NCI-H1694 (cell line): ENCODE measurements at regions not wholly inside any gene's neighbourhood (a gene's known extent, or its start where the extent isn't known, plus 50 kb on each side); places are given as distances from the start of the nearest gene placed in this dataset.

Experiments used
- DNase-seq: peaks from one replicate; lab custom pipeline; 2025; lab: John Stamatoyannopoulos, UW

DNA sequence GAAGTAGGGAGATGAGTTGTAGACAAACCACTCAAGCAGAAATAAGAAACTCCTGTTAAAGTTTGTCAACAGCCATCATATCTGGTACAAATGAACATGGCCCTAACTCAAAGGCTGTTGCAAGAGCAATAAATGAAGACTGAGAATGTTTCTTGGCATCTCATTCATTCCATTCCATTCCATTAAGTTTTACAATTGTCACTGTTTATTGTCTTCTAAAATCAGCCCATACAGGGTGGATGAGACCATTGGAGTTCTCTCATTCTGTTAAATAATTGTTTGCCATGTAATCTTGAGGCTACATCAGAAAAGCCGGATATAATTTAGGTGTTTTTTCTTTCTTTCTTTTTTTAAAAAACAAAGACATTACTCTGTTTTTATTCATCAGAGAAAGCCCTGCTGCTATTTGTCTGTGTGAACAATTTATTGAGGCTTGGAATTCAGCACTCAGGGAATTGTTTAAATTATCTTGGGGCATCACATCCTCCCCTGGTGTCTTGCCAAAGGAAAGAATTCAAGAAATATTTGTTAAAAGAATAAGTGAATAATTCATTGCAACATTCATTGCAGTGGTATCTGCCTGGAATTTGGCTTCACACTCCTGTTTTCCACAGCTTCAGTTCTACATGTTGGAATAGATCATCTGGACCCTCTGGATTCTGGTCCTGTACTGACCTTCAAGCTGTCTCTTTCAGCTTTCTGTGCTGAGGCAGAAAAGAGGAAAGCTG lies 604.5 kb downstream of the PLPP3 start:
- no peak for DNase-seq

DNA sequence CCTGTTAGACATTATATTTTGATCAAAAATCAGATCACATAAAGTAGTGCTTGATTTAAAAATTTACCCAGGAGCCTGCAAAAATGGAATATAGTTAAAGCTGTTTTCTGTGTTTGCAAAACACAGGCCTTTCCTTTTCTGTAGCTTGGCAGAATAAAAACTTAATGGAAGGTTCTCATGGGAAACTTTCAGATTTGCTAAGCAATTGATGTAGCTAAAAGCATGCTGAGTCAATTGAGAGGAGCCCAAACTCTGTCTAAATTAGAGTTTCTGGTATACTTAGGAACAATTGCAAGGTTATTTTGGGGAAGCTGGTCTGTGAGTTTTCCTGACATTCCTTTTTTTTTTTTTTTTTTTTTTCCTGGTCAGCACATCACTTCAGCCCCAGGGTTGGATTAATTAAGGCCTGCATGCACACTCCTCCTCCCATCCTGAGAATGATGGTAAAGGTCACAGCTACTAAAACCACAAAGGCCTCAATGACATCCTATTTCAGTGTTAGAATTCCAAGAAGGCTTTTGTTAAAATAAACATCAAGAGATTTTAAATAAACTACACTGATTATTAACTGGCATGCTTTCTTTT lies 608.7 kb downstream of the PLPP3 start:
- no peak for DNase-seq

DNA sequence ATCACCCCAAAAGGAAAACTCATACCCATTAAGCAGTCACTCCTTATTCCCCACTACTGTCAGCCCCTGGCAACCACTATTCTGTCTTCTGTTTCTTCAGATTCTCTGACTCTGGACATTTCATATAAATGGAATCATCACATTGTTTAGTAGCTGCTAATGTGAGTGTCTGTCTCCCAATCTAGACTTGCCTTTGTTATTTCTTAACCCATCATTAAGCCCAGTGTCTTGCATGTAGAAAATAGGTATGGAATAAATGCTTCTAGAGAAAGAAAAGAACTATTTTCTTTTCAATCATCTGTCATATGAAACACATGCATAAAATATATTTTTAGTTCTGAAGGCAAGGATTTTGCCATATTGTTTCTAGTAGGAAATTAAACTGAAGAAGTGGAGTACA lies 610.0 kb downstream of the PLPP3 start:
- no peak for DNase-seq

DNA sequence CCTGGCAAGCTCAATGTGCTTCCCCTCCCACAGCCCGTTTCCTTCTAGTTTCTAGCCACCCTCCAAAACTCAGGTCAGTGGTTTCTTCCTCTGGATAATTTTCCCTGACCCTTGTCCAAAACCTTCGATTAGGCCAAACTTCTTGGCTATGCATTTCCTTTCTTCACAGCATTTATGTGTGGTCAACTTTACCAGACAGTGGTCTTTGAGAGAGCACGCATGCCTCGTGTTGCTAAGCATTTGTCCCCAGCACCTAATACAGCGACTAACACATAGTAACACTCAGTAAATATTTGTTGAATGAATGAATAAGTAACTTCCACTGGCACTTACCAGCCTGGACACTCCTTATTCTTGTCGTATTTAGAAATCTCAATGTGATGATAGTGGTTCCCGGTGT lies 610.7 kb downstream of the PLPP3 start:
- no peak for DNase-seq

DNA sequence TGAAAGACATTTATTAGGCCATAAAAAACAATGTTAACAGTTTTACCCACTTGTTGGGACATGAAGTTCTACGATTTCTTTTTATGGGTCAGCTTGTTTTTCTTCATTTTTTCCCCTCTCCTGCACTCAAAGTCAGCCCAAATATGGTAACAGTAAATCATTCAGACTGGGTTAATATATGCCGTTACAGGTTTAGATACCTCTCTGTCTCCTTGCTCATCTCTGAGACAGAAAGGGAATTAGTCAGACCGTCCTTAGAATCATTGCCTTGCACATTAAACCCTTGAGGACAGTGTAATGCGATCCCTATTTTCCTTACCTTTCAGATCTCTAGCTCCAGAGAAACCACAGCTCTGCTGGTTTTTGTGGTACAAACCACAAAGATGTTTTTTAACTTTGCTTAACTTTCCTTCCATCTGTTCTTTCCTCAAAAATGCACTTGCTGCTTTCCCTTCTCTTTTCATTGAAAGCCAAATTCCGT lies 613.3 kb downstream of the PLPP3 start:
- no peak for DNase-seq

DNA sequence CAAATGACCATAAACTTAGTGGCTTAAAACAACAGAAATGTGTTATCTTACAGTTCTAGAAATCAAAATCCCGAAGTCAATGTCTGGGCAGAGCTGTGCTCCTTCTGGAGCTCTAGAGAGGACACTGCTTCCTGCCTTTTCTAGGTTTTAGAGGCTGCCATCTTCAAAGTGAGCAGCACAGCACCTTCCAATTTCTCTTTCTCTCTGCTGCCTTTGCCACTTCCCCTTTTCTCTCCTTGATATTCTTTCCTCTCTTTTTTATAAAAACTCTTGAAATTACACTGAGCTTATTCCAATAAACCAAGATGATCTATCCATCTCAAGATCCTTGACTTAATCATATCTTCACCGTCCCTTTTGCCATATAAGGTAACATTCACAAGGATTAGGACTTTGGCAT lies 616.9 kb downstream of the PLPP3 start:
- DNase-seq, result no peak

DNA sequence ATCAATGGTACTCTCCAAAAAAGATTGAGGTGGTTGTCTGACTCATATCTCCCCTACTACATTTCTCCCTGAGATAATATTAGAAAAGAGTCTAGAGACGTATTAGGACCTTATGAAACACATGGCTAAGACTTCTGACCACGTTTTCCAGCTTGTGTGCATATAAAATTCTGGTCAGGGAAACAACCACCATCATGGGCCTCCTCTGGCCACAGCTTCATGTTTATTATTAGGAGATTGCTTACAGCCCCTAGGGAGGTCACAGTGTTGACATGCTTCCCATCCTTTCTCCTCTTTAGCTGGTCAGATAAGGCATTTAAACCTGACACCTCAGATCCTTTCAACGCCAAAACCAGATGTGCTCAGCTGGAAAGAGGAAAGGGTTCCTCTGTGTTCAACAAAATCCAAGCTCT lies 620.2 kb downstream of the PLPP3 start:
- DNase-seq, result no peak

DNA sequence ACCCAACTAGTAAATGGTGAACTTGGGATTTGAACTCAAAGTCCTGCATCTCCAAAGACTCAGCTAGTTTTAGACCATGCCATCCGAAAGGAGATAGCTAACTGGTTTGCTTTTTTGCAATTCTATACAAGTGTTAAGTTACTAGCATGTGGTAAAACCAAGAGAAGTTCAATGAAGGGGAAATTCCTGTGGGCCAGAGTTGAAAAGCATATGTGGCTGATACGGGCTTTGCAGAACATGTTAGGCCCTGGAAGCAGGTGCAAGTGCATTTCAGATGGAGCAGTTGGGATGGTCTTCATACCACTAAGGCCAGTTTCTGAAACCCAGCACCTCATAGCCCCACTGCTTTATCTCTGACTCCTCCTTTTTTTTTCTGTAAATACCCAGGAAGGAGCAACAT lies 620.9 kb downstream of the PLPP3 start:
- DNase-seq, result no peak

DNA sequence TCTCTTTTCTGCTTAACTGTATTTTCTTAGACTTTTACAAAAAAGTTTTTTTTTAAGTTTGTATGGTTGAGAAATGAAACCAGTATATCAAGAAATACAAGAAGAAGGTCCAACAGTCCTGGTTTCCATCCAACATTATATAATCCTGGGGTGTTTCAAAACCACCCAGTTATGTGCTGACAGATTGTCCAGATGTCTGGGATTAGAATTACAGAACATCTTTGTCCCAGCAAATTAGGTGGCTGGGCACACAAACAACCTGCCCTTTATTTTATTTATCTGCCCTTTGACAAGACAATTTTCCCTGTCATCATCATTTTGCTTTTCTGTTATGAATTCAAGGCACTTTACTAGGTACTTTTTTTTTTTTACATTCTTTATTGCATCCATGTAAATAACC lies 622.1 kb downstream of the PLPP3 start:
- DNase-seq, result no peak

DNA sequence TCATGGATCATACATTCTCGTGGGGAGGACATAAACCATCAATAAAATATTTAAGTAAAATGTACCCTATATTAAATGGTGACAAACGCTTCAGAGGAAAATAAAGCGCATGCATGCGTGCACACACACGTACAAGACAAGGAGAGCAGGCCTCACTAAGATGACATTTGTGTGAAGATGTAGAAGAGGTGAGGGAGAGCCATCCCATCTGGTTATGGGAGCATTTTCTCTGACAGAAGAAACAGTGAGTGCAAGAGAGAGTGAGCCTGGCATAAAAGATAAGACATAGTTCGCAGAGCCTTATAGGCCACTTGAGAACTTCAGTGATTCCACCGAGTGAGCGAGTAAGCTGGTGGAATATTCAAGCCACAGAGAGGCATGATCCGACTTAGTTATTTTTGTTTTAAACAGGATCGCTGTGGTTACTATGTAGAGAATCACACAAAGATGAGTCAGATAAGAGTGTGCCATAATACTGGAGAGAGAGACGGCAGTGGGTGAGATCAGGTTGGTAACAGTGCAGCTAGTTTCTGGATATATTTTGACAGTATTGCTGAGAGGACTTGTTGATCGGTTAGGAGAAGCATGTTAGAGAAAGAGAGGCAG lies 624.2 kb downstream of the PLPP3 start:
- DNase-seq, result no peak

DNA sequence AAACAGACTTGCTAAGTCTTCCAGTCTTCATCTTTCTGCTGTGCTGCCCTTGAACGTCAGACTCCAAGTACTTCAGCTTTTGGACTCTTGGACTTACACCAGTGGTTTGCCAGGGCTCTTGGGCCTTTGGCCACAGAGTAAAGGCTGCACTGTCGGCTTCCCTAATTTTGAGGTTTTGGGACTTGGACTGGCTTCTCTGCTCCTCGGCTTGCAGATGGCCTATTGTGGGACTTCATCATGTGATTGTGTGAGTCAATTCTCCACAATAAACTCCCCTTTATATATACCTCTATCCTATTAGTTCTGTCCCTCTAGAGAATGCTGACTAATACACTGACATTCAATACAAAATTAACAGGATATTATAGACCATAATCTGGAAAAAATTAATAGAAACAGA lies 628.1 kb downstream of the PLPP3 start:
- DNase-seq, result no peak

DNA sequence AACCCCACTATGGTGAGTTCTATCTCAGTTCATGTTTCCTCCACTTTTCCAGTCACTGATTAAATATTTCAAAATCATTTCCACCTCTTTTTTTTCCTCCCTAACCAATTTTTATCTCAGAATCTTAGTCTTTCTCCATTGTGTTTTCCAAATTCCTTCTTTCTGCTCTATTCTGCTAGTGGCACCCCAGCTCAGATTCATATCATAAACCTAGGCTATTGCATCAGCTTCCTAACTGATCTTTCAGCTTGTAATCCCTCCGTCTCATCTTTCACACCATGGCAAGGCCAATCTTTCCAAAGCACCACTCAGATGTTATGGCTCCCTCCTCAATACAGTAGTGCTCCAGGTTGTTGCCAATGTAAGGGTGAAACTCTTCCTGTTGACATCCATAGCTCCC lies 631.9 kb downstream of the PLPP3 start:
- no peak for DNase-seq

DNA sequence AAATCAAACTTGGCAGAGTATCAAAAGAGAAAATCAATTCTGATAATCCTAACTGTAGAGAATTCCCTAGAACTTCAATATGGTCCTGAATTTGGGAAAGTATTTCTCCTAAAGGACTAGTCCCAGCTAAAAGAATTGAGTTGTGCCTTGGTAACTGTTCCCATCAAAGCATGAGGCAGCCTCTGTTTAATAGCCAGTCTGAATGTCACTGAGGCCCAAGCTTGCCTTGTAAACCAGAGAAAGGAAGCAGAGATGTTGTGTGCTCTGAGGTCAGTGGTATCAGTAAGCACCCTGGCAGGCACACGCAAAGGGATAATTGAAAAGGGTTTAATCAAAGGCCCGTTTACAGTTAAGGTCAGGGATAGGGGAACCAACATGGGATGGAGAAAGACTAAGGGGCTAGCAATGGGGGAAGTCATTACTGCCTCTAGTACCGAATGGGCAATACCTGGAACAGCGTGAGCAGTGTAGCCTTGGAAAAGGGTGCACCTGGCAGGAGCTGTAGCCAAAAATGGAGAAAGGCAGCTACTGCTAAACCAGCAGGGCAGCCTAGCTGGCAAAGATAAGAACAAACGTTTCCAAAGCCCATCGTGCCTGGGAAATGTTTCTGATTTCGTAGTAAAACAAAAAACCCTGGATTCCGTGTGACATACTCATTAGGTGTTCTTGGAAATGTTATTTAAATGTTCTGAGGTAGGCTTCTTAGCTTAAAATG lies 635.5 kb downstream of the PLPP3 start:
- DNase-seq, result no peak

DNA sequence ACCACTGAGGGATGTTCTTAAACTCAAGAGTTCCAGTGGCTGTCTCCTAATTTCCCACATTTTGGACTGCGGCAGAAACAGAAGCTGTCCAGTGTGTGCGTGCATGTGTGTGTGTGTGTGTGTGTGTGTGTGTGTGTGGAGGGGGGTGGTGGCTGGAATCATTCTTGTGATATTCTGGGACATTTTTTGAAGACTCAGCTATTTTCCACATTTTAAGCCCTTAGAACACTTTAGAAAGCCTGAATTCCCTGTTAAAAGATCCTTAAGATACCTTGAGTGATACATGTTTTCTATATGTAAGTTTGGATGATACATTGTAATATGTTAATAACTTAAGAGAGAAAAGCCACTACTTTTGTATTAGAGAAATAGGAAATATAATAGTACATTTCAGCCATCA lies 636.4 kb downstream of the PLPP3 start:
- DNase-seq, result no peak

DNA sequence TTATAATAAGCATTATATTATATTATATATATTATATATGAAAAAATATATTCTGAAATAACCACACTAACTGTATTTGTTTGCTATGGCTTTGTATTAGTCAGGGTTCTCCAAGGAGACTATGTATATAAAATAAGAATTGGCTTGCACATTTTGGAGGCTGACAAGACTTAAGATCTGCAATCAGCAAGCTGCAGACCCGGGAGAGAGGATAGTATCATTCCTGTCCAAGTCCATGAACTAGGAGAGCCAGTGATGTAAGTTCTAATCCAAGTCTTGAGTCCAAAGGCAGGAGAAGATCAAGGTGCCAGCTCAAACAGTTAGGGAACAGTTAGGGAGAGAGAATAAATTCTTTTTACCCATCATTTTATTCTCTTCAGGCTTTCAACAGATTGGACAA lies 639.5 kb downstream of the PLPP3 start:
- DNase-seq, result no peak

DNA sequence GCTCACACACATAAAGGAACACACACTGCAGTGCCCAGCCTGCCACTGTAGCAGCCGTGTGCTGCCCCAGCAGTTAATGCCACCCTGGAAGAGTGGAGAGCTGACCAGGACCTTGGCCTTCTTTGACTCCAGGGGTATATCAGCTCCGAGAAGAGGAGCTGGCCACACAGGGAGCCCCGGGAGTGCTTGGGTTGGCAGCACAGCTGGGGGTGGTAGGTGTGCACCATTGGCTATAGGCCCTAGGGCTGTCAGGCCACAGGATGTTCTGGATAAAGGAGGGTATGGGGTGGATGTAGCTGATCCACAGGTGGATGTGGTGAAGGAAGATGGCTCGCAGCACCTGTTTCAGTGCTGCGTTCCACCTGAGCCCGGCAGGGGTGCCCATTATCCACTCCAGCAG lies 640.5 kb downstream of the PLPP3 start:
- no peak for DNase-seq

DNA sequence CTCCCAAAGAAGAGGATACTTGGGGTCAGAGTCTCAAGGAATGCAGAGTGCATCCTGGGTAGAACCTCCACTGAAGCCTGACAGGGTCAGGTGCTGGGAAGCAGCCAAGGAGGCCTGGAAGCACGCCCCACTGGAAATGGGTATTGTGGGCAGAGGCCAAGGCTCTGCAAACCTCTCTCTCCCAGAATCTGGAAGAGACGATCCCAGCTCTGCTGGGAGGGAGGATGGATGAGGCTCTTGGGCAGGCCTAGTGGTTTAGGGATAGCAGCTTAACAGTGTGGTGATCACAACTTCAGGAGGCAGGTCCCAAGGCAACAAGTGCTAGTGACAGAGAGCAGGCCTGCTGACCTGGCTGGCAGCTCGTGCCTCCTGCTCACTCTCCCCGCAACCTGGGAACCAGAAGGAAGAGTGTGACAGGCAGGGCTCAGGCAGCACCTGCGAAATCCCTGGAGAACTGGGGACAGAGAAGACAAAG lies 641.0 kb downstream of the PLPP3 start:
- no peak for DNase-seq

DNA sequence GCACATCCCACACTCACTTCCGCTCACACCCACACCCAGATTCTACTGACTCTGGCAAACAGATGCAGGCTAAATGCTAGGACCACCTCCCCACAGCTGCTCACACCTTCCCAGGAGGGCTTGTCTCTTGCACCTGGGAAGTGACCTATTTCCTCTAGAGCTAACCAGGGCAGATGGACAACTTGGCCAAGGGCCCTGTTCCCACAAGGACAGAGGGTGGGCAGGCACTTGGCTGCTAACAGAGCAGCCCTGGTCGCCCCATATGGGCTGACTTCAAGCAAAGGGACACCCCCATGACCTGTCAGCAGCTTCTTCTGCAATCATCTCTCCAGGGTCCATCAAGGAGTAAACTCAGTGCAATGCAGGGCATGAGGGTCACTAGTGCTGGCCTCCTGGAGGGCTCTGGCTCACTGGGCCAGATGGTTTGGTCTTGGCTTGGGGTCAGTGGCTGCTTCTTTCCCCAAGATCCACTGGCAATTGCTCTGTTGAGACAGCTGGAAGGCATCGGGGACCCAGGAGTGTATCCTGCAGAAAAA lies 641.5 kb downstream of the PLPP3 start:
- DNase-seq, result no peak

DNA sequence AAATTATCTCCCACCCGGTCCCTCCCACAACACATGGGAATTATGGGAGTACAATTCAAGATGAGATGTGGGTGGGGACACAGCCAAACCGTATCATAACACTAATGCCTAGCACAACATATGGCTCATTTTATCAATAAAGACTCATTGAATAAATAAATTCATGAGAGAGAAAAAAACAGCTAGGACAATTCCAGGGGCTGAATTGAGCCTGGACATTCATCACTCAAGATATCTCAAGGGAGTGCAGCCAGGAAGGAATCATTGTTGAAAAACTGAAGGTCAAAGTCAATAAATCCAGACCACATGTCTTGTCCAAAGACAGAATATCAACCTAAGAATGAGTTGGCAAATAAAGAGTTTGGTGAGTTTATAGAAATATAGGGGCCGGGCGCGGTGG lies 644.1 kb downstream of the PLPP3 start:
- no peak for DNase-seq

DNA sequence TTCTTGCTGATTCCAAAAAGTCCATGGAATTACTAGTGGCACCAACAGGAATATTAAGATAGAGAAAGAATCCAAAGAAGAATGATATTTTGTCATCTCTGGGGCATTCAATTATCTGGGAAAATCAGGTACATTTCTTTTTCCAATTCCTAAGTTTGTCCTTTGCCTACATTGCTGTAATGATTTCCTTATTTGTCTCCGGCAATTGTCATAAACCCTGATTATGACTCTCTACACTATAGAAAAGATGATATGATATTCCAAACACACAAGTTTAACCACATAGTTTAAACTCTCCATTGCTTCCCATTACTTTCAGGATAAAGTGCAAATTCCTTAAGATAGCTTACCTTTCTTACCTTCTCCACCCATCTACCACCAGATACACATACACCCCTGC lies 647.0 kb downstream of the PLPP3 start:
- DNase-seq, result no peak

DNA sequence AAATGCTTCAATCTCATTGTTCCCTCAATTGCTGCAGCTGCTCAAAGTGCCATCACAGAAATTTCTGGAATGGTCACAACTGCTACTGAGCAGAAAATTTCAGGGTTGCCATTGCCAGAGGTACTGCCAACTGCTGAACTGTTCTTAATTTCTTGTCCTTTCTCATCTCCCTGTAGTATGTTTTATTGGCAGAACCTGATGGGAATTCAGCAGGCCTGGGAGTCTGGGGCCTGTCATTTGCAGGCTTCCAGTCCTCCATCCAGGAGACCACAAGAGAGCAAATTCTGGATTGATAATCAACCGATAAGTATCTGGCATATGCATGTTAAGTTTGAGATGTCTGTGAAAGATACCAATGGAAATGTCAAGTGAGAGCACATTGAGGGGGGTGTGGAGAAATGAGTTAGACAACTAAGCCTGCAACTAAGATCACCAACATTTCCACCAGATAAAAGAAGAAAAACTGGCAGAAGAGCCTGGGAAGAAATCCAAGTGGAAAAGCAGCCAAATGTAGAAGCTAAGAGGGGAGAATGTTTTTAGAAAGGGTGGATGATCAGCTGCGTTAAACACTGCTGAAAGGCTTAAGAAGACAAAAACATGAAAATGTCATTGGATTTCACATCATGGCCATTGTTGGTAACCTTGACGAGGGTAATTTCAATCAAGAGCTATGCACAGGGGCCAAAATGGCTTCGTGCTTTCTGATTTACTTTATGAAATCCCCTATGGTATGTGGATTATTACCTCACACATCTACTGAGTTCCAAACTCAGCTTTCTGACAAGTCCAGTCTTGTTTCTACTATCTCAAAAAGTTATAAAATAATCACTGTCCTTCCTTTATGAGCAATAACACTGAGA lies 648.1 kb downstream of the PLPP3 start:
- DNase-seq, result no peak

DNA sequence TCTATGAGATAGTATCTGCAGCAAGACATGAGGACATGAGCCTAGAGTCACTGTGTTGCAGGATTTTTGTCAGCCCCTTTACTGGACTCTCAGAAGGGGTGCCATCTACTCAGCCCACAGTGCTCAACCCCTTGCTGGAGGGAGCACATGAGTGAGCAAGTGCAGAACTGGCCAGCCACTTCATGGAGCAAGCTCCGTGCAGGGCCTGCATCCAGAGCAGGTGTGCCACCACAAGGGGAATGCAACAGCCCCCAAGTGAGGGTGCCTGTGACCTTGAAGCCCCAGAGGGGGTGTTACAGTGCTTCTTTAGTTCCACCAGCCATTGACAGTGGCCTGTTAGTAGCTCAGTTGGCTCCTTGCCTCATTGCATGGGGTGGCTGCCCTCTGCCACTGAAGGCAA lies 649.7 kb downstream of the PLPP3 start:
- no peak for DNase-seq
